ENCODE measurements at regions not wholly inside any gene's neighbourhood (a gene's known extent, or its start where the extent isn't known, plus 50 kb on each side); places are given as distances from the start of the nearest gene placed in this dataset.

- DNase-seq: no peak
Observed at GRCh38 chr15:46326173-46326572, 691.3 kb downstream of the SQOR start.

GRCh38 chr15:46328821-46329220 is 694.0 kb downstream of the SQOR start:
- no peak for DNase-seq

GRCh38 chr15:46329876-46330275 is 695.0 kb downstream of the SQOR start:
- DNase-seq: no peak

- DNase-seq: no peak
Observed at GRCh38 chr15:46331546-46331945, 696.7 kb downstream of the SQOR start.

GRCh38 chr15:46343196-46343935 is 708.5 kb downstream of the SQOR start:
- DNase-seq: no peak

- DNase-seq: no peak
Observed at GRCh38 chr15:46344115-46344724, 709.4 kb downstream of the SQOR start.

GRCh38 chr15:46344915-46345314 is 710.1 kb downstream of the SQOR start:
- no peak for DNase-seq

GRCh38 chr15:46354443-46354842 is 719.6 kb downstream of the SQOR start:
- no peak for DNase-seq

GRCh38 chr15:46365572-46365971 is 730.7 kb downstream of the SQOR start:
- no peak for DNase-seq

- no peak for DNase-seq
Observed at GRCh38 chr15:46366360-46367007, 731.7 kb downstream of the SQOR start.

GRCh38 chr15:46383978-46384377 is 749.1 kb downstream of the SQOR start:
- DNase-seq: no peak

GRCh38 chr15:46386356-46386755 is 751.5 kb downstream of the SQOR start:
- DNase-seq: no peak

- DNase-seq: no peak
Observed at GRCh38 chr15:46389739-46390138, 754.9 kb downstream of the SQOR start.

- no peak for DNase-seq
Observed at GRCh38 chr15:46394463-46394862, 759.6 kb downstream of the SQOR start.

GRCh38 chr15:46408312-46408711 is 773.5 kb downstream of the SQOR start:
- DNase-seq: no peak

- DNase-seq: no peak
Observed at GRCh38 chr15:46409841-46410301, 775.0 kb downstream of the SQOR start.

GRCh38 chr15:46410705-46411104 is 775.9 kb downstream of the SQOR start:
- no peak for DNase-seq

- DNase-seq: no peak
Observed at GRCh38 chr15:46411900-46412299, 777.1 kb downstream of the SQOR start.

GRCh38 chr15:46413799-46414198 is 779.0 kb downstream of the SQOR start:
- DNase-seq: no peak

GRCh38 chr15:46416544-46416943 is 781.7 kb downstream of the SQOR start:
- DNase-seq: no peak

GRCh38 chr15:46420990-46421389 is 786.2 kb downstream of the SQOR start:
- DNase-seq: no peak

GRCh38 chr15:46441294-46442062 is 806.6 kb downstream of the SQOR start:
- DNase-seq: no peak

- no peak for DNase-seq
Observed at GRCh38 chr15:46442184-46442583, 807.4 kb downstream of the SQOR start.
